SK-N-SH (cell line): ENCODE measurements at regions not wholly inside any gene's neighbourhood (a gene's known extent, or its start where the extent isn't known, plus 50 kb on each side); places are given as distances from the start of the nearest gene placed in this dataset.

Experiments
- CHD2 ChIP-seq: fragments of 150-350 bp; IDR thresholded peaks from 2 replicates; pipeline ENCODE4 v1.6.1; 2018; ENCODE audit warnings: low read length; ENCODE audit not compliant: partially characterized antibody
- CTCF ChIP-seq: fragments of 200-600 bp; sonication (generic); IDR thresholded peaks from 2 replicates; pipeline ENCODE4 v1.6.1; 2017; ENCODE audit warnings: antibody characterized with exemption, mild to moderate bottlenecking, moderate library complexity
- EP300 ChIP-seq, 2 experiments: IDR thresholded peaks; 2 replicates each; pipeline versions ENCODE4 v1.4.0 to v1.6.1; 2012; ENCODE audit warnings: borderline replicate concordance in 1 of 2, low read depth in 1 of 2, low read length in 1 of 2
- EZH2phosphoT487 ChIP-seq: fragments of 200-600 bp; sonication (generic); IDR thresholded peaks from 2 replicates; pipeline ENCODE4 v1.6.1; 2017; ENCODE audit warnings: low read depth, mixed run types, mild to moderate bottlenecking, antibody characterized with exemption, moderate library complexity, borderline replicate concordance
- POLR2AphosphoS5 ChIP-seq: IDR thresholded peaks from 2 replicates; pipeline ENCODE4 v1.6.1; 2012; ENCODE audit warnings: low read depth, low read length
- REST ChIP-seq: IDR thresholded peaks from 2 replicates; pipeline ENCODE4 v1.6.1; 2012; ENCODE audit warnings: mild to moderate bottlenecking, low read depth, low read length, moderate library complexity
- RXRA ChIP-seq: IDR thresholded peaks from 2 replicates; pipeline ENCODE4 v1.4.0; 2012; ENCODE audit warnings: low read depth, mild to moderate bottlenecking, borderline replicate concordance

GRCh38 chr17:43338886-43339516 is 59.8 kb upstream of the ARL4D start:
- TF ChIP-seq CTCF: peak; percentile 67
- TF ChIP-seq POLR2AphosphoS5: no peak
- no peak for TF ChIP-seq RXRA
- no peak for TF ChIP-seq CHD2
- TF ChIP-seq REST: no peak
- TF ChIP-seq EP300 (IDR thresholded peaks at IDR 0.05; ENCODE audit: borderline replicate concordance in 1 of 2, low read depth in 1 of 2, low read length in 1 of 2): no peak
- no peak for TF ChIP-seq EZH2phosphoT487
